OCI-LY7 (cell line): ENCODE measurements at regions not wholly inside any gene's neighbourhood (a gene's known extent, or its start where the extent isn't known, plus 50 kb on each side); places are given as distances from the start of the nearest gene placed in this dataset.

ENCODE experiments used
- BruUV-seq: library from RNA; stranded (reverse); fragments of 400-500 nt; replicated peaks from 2 replicates; lab custom pipeline; 2021; lab: Mats Ljungman, UMichigan
- CTCF ChIA-PET: fragments of 300-600 bp; sonication (Branson Sonifier 250); formaldehyde crosslinking; loops from one replicate; lab custom pipeline; 2022; ENCODE audit warnings: antibody characterized with exemption; ENCODE audit not compliant: unreplicated experiment; lab: Charles Lee
- POLR2A ChIA-PET: fragments of 300-600 bp; sonication (Branson Sonifier 250); formaldehyde crosslinking; loops from one replicate; lab custom pipeline; 2022; ENCODE audit warnings: antibody characterized with exemption; lab: Charles Lee
- DNase-seq: peaks from one replicate; pipeline ENCODE4 v3.0.0-alpha.2; 2015; ENCODE audit warnings: low spot score
- H2AFZ ChIP-seq: fragments of 200-600 bp; sonication (generic), shearing (Covaris generic); 2 replicates; pipeline ENCODE4 v1.6.1; 2014; ENCODE audit warnings: mild to moderate bottlenecking, antibody characterized with exemption, low read length, moderate library complexity
- H3K27ac ChIP-seq: fragments of 200-600 bp; sonication (generic); 2 replicates; pipeline ENCODE4 v1.5.1; 2014; ENCODE audit warnings: mixed run types, low read depth, mild to moderate bottlenecking, moderate library complexity, low read length, inconsistent platforms; ENCODE audit not compliant: poor library complexity, severe bottlenecking
- H3K36me3 ChIP-seq: fragments of 200-600 bp; sonication (generic); 2 replicates; pipeline ENCODE4 v1.6.1; 2014; ENCODE audit warnings: mild to moderate bottlenecking, antibody characterized with exemption, low read length, moderate library complexity, mixed read lengths; ENCODE audit not compliant: insufficient read depth
- H3K4me1 ChIP-seq: fragments of 200-600 bp; sonication (generic); 2 replicates; pipeline ENCODE4 v1.5.1; 2014; ENCODE audit warnings: mild to moderate bottlenecking, low read length; ENCODE audit not compliant: insufficient read depth, poor library complexity, severe bottlenecking
- H3K4me2 ChIP-seq: fragments of 200-600 bp; sonication (generic); 2 replicates; pipeline ENCODE4 v1.6.1; 2014; ENCODE audit warnings: mild to moderate bottlenecking, low read length
- H3K4me3 ChIP-seq: fragments of 200-600 bp; sonication (generic); 2 replicates; pipeline ENCODE4 v1.5.1; 2014; ENCODE audit warnings: mild to moderate bottlenecking, low read depth, low read length; ENCODE audit not compliant: poor library complexity, severe bottlenecking
- H3K79me2 ChIP-seq: fragments of 200-600 bp; sonication (generic); 2 replicates; pipeline ENCODE4 v1.6.1; 2016; ENCODE audit warnings: low read depth, mild to moderate bottlenecking, low read length, moderate library complexity, mixed read lengths; ENCODE audit not compliant: insufficient read depth
- H3K9me2 ChIP-seq: fragments of 200-600 bp; sonication (generic); 2 replicates; pipeline ENCODE4 v1.6.1; 2016; ENCODE audit warnings: mild to moderate bottlenecking, low read length, mixed read lengths; ENCODE audit not compliant: insufficient read depth
- H3K9me3 ChIP-seq: fragments of 200-600 bp; sonication (generic); 2 replicates; pipeline ENCODE4 v1.6.1; 2014; ENCODE audit warnings: mild to moderate bottlenecking, mixed run types, low read length, mixed read lengths
- H4K20me1 ChIP-seq: fragments of 200-600 bp; sonication (generic); 2 replicates; pipeline ENCODE4 v1.6.1; 2014; ENCODE audit warnings: mild to moderate bottlenecking, antibody characterized with exemption, low read length, moderate library complexity, mixed read lengths; ENCODE audit not compliant: insufficient read depth
- CTCF ChIP-seq: fragments of 200-600 bp; sonication (generic); conservative IDR thresholded peaks from 2 replicates; pipeline ENCODE4 v1.5.1; 2014; ENCODE audit warnings: mild to moderate bottlenecking, antibody characterized with exemption, low read length, moderate library complexity, mixed read lengths
- EZH2phosphoT487 ChIP-seq: fragments of 200-600 bp; sonication (generic); IDR thresholded peaks from 2 replicates; pipeline ENCODE4 v1.6.1; 2018; ENCODE audit warnings: low read depth, borderline replicate concordance, mild to moderate bottlenecking, mixed run types, antibody characterized with exemption, low read length, moderate library complexity, mixed read lengths
- intact Hi-C: fragments of 100-400 bp; cut with micrococcal nuclease; formaldehyde crosslinking; loops from one replicate; pipeline ENCODE4 v1.10.0; 2022; ENCODE audit not compliant: unreplicated experiment

- no peak overlapping the region for H3K27ac ChIP-seq
- no peak overlapping the region for H3K4me2 ChIP-seq
- intact Hi-C loops = no loop called here
- no peak overlapping the region for H2AFZ ChIP-seq
- CTCF ChIA-PET = no interaction called here
- H4K20me1 ChIP-seq = no peaks in the 10 kb centered on the region
- BruUV-seq = no TSS peak
- DNase-seq = no peak
- H3K9me2 ChIP-seq = no peaks in the 10 kb centered on the region
- POLR2A ChIA-PET = interaction anchor here (0.7 kb wide), 1 partner anchor 411 kb away, joined by 3 read pairs; no protein-coding TSS in a partner anchor
- no peaks in the 10 kb centered on the region for H3K36me3 ChIP-seq
- no peak for TF ChIP-seq EZH2phosphoT487
- TF ChIP-seq CTCF = no peak
- peaks cover 7% of the 10 kb centered on the region; the same call in 1 of the 2 replicates for H3K9me3 ChIP-seq
- no peaks in the 10 kb centered on the region for H3K79me2 ChIP-seq
- H3K4me1 ChIP-seq = no peaks in the 10 kb centered on the region
- no peak overlapping the region for H3K4me3 ChIP-seq
Observed at GRCh38 chr4:181728305-181728966, 514.8 kb upstream of the TENM3 start.

GRCh38 chr4:181731900-181732299, 511.3 kb upstream of the TENM3 start:
- intact Hi-C loops = no loop called here
- no peak overlapping the region for H3K27ac ChIP-seq
- H3K9me3 ChIP-seq = no peaks in the 10 kb centered on the region
- BruUV-seq = no TSS peak
- H4K20me1 ChIP-seq = no peaks in the 10 kb centered on the region
- POLR2A ChIA-PET = no interaction called here
- CTCF ChIA-PET = no interaction called here
- no peaks in the 10 kb centered on the region for H3K9me2 ChIP-seq
- H3K79me2 ChIP-seq = no peaks in the 10 kb centered on the region
- H2AFZ ChIP-seq = no peak overlapping the region
- TF ChIP-seq EZH2phosphoT487 (no peak), CTCF (no peak)
- no peaks in the 10 kb centered on the region for H3K4me1 ChIP-seq
- DNase-seq = no peak
- no peak overlapping the region for H3K4me3 ChIP-seq
- no peaks in the 10 kb centered on the region for H3K36me3 ChIP-seq
- no peak overlapping the region for H3K4me2 ChIP-seq

GRCh38 chr4:181737744-181738143, 505.5 kb upstream of the TENM3 start:
- Histone ChIP-seq H3K36me3 (no peaks in the 10 kb centered on the region), H3K4me1 (no peaks in the 10 kb centered on the region), H3K9me2 (no peaks in the 10 kb centered on the region), H3K4me2 (no peak overlapping the region), H3K27ac (no peak overlapping the region), H3K79me2 (no peaks in the 10 kb centered on the region), H3K4me3 (no peak overlapping the region), H2AFZ (no peak overlapping the region), H3K9me3 (no peaks in the 10 kb centered on the region), H4K20me1 (no peaks in the 10 kb centered on the region)
- DNase-seq = no peak
- no TSS peak for BruUV-seq
- ChIA-PET POLR2A (no interaction called here), CTCF (no interaction called here)
- TF ChIP-seq EZH2phosphoT487 (no peak), CTCF (no peak)
- intact Hi-C loops = no loop called here
